AG09319 (cell line): ENCODE measurements at regions not wholly inside any gene's neighbourhood (a gene's known extent, or its start where the extent isn't known, plus 50 kb on each side); places are given as distances from the start of the nearest gene placed in this dataset.

Experiments
- DNase-seq: peaks from one replicate; pipeline ENCODE4 v3.0.0-alpha.2; 2010; ENCODE audit warnings: low read depth; ENCODE audit errors: extremely low read depth
- CTCF ChIP-seq: IDR thresholded peaks from 2 replicates; pipeline ENCODE4 v1.5.1; 2011; ENCODE audit warnings: low read depth, mild to moderate bottlenecking, inconsistent platforms, low read length, moderate library complexity

- DNase-seq: no peak
- no peak for TF ChIP-seq CTCF
Observed at GRCh38 chr13:83709426-83710132, 172.7 kb downstream of the SLITRK1 start.

GRCh38 chr13:83702021-83702420 lies 180.3 kb downstream of the SLITRK1 start:
- no peak for DNase-seq
- no peak for TF ChIP-seq CTCF

- TF ChIP-seq CTCF: no peak
- DNase-seq: no peak
Observed at GRCh38 chr13:83692800-83693199, 189.5 kb downstream of the SLITRK1 start.

- TF ChIP-seq CTCF: no peak
- DNase-seq: no peak
Observed at GRCh38 chr13:83691966-83692365, 190.3 kb downstream of the SLITRK1 start.

GRCh38 chr13:83681547-83681946 lies 200.7 kb downstream of the SLITRK1 start:
- TF ChIP-seq CTCF: no peak
- no peak for DNase-seq

- TF ChIP-seq CTCF: no peak
- DNase-seq: no peak
Observed at GRCh38 chr13:83677985-83678384, 204.3 kb downstream of the SLITRK1 start.

DNA sequence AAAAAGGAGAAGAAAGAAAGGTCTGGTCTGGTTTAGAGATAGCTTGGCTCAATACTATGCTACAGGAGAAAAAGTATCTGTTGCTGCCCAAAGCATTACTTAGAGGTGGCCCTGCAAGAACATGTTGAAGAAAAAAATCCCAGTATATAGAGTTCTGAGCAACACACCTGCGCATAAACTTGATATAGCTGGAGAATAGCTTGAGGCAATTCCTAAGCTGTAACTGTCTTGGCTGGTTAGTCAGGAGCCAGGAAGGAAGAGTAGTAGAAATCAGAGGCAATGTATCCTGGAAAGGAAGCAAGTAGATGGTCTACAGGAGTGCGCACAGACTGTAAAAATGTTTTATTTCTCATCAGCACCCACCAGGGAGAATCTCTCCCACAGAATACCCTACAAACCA lies 209.7 kb downstream of the SLITRK1 start:
- DNase-seq: no peak
- no peak for TF ChIP-seq CTCF
